ENCODE measurements at regions not wholly inside any gene's neighbourhood (a gene's known extent, or its start where the extent isn't known, plus 50 kb on each side); places are given as distances from the start of the nearest gene placed in this dataset.
"Not testable (repeated sequence)": the region's sequence is repeated elsewhere in the genome, so short reads cannot be mapped to it uniquely, and the experiment has no call there.

GRCh38 chr3:170657312-170657711 is 71.4 kb upstream of the SLC7A14 start:
- Histone ChIP-seq H3K27me3 (no peaks in the 10 kb centered on the region), H3K27ac (no peak overlapping the region), H3K36me3 (no peaks in the 10 kb centered on the region), H3K4me1 (no peaks in the 10 kb centered on the region), H3K4me3 (no peak overlapping the region), H3K9me3 (no peaks in the 10 kb centered on the region)
- intact Hi-C loops (cut with DNase I; ENCODE audit: low total_unique reads): no loop called here
- DNase-seq: no peak
- TF ChIP-seq CTCF (IDR thresholded peaks at IDR 0.05): no peak

- Histone ChIP-seq H3K4me1 (no peaks in the 10 kb centered on the region), H3K9me3 (no peaks in the 10 kb centered on the region), H3K27ac (no peak overlapping the region), H3K36me3 (no peaks in the 10 kb centered on the region), H3K27me3 (no peaks in the 10 kb centered on the region), H3K4me3 (no peak overlapping the region)
- intact Hi-C loops (cut with DNase I; ENCODE audit: low total_unique reads): no loop called here
- TF ChIP-seq CTCF (IDR thresholded peaks at IDR 0.05): no peak
- DNase-seq: no peak
Observed at GRCh38 chr3:170656284-170656683, 70.4 kb upstream of the SLC7A14 start.

GRCh38 chr3:170653801-170654200 is 67.9 kb upstream of the SLC7A14 start:
- no peak for TF ChIP-seq CTCF (IDR thresholded peaks at IDR 0.05)
- Histone ChIP-seq H3K27me3 (no peaks in the 10 kb centered on the region), H3K27ac (no peak overlapping the region), H3K4me1 (no peaks in the 10 kb centered on the region), H3K4me3 (no peak overlapping the region), H3K9me3 (no peaks in the 10 kb centered on the region), H3K36me3 (no peaks in the 10 kb centered on the region)
- no peak for DNase-seq
- intact Hi-C loops (cut with DNase I; ENCODE audit: low total_unique reads): no loop called here

- intact Hi-C loops (cut with DNase I; ENCODE audit: low total_unique reads): no loop called here
- Histone ChIP-seq H3K27me3 (no peaks in the 10 kb centered on the region), H3K4me1 (no peaks in the 10 kb centered on the region), H3K27ac (no peak overlapping the region), H3K4me3 (no peak overlapping the region), H3K9me3 (no peaks in the 10 kb centered on the region), H3K36me3 (no peaks in the 10 kb centered on the region)
- no peak for DNase-seq
- TF ChIP-seq CTCF (IDR thresholded peaks at IDR 0.05): no peak
Observed at GRCh38 chr3:170651260-170651845, 65.5 kb upstream of the SLC7A14 start.

GRCh38 chr3:170650557-170650956 is 64.7 kb upstream of the SLC7A14 start:
- H3K36me3 ChIP-seq; H3K4me3 ChIP-seq; intact Hi-C loops (cut with DNase I; ENCODE audit: low total_unique reads); H3K27me3 ChIP-seq; DNase-seq; H3K9me3 ChIP-seq; H3K27ac ChIP-seq; H3K4me1 ChIP-seq: not testable (repeated sequence)

- TF ChIP-seq CTCF (IDR thresholded peaks at IDR 0.05): no peak
- no peak overlapping the region for H3K27ac ChIP-seq
- intact Hi-C loops (cut with DNase I; ENCODE audit: low total_unique reads): no loop called here
- no peak overlapping the region for H3K4me3 ChIP-seq
- no peak for DNase-seq
- no peaks in the 10 kb centered on the region for H3K27me3 ChIP-seq
- H3K4me1 ChIP-seq: peaks cover 0 to 6% (median 0%) of the 10 kb centered on the region in 4 donors
- H3K36me3 ChIP-seq: no peaks in the 10 kb centered on the region
- H3K9me3 ChIP-seq: no peaks in the 10 kb centered on the region
Observed at GRCh38 chr3:170644711-170645110, 58.8 kb upstream of the SLC7A14 start.

Measured in tibial artery (tissue), 4 donors.